ENCODE measurements at regions not wholly inside any gene's neighbourhood (a gene's known extent, or its start where the extent isn't known, plus 50 kb on each side); places are given as distances from the start of the nearest gene placed in this dataset.
"Not testable (repeated sequence)": the region's sequence is repeated elsewhere in the genome, so short reads cannot be mapped to it uniquely, and the experiment has no call there.

DNA sequence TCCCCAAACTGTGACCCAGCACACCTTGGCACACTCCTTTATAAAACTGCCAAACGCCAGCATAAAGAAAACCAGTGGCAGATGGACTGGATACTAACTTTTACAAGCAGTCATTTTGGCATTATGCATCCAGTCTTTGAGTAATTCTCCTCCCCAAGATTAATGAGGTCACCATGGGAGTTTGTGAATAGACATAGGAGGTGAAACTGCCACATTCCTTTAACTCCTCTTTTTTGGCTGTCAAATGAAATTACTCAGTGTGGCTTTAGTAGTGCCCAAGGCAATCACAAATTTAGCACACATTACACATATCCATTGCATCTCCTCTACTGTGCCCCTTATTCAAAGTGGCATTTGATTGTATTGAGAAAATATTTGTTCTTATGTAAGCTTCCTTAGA is 315.3 kb upstream of the FGF13 start:
- no peak for DNase-seq (ENCODE audit: low spot score)

DNA sequence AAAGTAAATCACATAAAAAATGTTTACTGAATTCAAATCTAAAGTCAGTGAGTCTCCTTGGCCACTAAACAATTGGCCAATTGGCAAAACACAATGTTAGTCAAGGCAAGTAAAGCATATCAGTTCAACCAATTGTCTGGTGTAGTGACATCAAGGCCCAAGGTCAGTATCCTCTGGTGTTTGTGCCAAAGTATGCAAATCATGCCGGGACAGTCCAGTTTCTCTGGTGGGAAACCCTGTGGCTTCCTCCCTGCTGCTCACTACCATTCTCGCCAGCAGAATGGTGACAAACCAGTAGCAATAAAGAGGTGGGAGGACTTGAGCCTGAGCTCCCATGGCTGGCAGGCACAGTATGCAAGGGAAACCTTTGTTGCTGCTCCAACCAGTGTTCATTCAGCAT is 314.9 kb upstream of the FGF13 start:
- DNase-seq (ENCODE audit: low spot score) = no peak

DNA sequence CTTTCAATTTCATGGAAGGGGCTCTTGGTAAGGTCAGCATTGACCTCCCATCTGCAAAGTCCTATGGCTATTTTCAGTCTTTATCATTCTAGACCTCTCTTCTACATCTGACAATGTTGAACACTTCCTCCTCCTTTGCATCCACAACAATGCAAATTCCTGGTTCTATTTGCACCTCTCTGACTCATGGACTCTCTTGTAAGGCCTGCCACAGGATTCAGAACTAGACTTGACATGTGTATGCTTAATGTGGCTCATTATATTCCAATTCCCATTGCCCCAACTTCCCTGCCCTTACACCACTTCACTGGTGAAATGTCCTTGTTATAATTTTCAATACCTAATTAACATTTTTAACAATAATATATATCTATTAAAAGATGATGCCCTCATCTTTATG is 314.3 kb upstream of the FGF13 start:
- no peak for DNase-seq (ENCODE audit: low spot score)

DNA sequence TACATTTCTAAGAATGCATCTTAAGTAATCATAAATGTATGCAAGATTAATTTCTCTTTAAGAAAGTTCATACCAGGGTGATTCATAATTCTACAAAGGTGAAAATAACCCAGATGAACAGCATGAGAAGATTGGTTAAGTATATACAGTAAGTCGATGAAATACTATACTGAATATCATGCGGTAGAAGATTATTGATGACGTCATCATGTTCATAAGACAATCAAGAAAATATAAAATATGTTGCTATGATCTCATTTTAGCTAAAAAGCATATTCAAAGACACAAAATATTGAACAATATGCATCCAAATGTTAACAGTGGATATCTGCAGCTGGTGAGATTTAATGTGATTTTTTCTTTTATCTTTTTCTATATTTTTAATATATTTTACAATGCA is 312.0 kb upstream of the FGF13 start:
- DNase-seq (ENCODE audit: low spot score) = no peak

DNA sequence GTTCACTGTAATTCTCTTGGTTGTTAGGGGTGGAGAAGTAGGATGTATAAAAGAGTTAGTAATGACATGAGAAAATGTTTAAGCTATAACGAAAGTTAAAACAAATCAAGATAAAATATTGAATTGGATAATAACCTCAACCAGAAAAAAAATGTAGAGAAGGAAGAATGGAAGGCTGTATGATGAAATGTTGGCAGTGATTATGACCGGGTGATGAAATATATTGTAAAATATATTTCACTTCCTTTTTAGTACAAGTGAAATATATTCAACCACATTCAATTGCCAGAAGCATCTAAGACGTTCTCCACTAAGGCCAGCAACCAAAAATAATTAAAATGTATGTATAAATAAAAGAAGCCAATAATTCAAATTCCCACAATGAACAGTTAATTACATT is 309.3 kb upstream of the FGF13 start:
- DNase-seq (ENCODE audit: low spot score) = no peak

GRCh38 chrX:139018436-139018835 is 306.9 kb upstream of the FGF13 start:
- no peak for DNase-seq (ENCODE audit: low spot score)

- DNase-seq (ENCODE audit: low spot score) = no peak
These were observed 304.1 kb upstream of the FGF13 start for GRCh38 chrX:139015627-139016026.

- no peak for DNase-seq (ENCODE audit: low spot score)
These were observed 296.7 kb upstream of the FGF13 start for GRCh38 chrX:139008185-139008584.

GRCh38 chrX:139003856-139004527 is 292.5 kb upstream of the FGF13 start:
- not testable (repeated sequence) for DNase-seq (ENCODE audit: low spot score)

GRCh38 chrX:139002319-139002718 is 290.8 kb upstream of the FGF13 start:
- DNase-seq (ENCODE audit: low spot score) = no peak

GRCh38 chrX:138996268-138996667 is 284.8 kb upstream of the FGF13 start:
- DNase-seq (ENCODE audit: low spot score) = no peak

DNA sequence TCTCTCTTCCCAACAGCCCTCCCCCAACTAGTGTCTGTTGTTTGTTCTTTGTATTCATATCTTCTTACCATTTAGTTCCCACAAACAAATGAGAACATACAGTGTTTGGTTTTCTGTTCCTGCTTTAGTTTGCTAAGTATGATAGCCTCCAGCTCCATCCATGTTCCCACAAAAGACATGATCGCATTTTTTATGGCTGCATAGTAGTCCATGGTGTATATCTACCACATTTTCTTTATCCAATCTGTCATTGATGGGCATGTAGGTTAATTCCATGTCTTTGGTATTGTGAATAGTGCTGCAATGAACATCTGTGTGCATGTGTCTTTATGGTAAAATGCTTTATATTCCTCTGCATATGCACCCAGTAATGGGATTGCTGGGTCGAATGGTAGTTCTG is 283.9 kb upstream of the FGF13 start:
- no peak for DNase-seq (ENCODE audit: low spot score)

DNA sequence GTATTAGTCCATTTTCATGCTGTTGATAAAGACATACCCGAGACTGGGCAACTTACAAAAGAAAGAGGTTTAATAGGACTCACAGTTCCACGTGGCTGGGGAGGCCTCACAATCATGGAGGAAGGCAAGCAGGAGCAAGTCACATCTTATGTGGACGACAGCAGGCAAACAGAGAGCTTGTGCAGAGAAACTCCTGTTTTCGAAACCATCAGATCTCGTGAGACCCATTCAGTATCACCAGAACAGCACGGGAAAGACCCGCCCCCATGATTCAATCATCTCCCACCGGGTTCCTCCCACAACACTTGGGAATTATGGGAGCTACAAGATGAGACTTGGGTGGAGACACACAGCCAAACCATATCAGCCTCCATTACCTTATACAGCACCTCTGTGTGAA is 278.9 kb upstream of the FGF13 start:
- DNase-seq (ENCODE audit: low spot score) = not testable (repeated sequence)

DNA sequence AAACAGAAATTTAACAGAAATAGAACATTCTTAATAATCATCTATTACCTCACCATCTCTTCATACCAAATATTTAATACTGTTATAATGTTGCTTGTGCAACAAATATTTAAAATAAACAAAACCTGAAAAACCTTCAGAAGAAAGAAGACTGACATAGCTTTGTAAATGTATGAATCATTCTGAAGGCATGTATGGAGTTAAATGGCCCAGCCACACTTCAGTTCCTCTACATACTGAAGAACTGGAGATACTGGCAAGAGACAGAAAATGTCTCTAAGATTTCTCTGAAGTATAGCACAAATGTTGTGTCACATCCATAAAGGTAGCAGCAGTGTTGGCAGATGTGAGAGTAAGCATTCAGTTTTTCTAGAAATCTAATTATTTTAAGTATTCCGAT is 275.3 kb upstream of the FGF13 start:
- DNase-seq (ENCODE audit: low spot score) = no peak

DNA sequence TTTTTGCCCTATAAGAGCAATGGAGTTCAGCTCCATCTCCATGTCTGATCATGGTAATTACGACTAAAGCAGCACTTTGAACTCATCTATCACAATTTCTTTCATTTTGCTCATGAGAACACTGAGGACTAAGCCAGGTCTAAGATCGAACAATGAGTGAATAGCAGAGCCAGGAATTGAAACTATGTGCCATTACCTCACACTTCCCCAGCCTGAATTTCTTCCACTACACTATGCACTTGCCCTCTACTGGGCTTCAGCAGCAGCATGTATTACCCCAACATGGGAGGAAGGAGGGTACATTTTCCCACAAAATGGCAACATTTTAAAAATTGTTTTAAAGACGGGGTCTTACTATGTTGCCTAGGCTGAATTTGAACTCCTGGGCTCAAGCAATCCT is 274.7 kb upstream of the FGF13 start:
- no peak for DNase-seq (ENCODE audit: low spot score)

DNA sequence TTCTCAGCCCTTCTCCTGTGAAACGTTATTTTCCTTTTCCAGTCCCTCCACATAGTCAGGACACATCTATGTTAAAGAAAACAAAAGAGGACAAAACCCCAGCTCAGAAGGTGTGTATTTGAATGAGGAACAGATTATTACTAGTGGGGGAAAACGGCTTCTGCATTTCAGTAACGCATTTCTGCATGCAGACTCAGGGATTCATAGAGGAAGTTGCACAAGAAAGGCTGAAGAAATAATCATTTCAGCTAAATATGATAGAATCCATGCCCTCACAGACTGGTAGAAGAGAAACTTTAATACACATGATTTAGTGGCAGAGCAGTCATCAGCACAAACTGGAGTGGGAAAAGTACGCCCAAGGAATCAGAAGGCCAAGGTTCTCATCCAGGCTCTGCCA is 270.8 kb upstream of the FGF13 start:
- DNase-seq (ENCODE audit: low spot score) = no peak

DNA sequence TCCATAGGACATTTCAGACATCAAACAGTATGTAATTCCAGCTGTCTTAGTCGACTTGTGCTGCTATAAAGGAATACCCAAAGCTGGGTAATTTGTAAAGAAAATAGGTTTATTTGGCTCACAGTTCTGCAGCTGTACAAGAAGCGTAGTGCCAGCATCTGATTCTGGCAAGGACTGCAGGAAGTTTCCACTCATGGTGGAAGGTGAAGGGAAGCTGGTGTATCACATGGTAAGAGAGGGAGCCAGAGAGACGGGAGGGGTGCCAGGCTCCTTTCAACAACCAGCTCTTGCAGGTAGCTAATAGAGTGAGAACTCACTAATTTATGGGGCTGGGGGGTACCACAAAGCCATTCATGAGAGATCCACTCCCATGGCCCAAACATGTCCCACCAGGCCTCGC is 253.0 kb upstream of the FGF13 start:
- DNase-seq (ENCODE audit: low spot score) = no peak

DNA sequence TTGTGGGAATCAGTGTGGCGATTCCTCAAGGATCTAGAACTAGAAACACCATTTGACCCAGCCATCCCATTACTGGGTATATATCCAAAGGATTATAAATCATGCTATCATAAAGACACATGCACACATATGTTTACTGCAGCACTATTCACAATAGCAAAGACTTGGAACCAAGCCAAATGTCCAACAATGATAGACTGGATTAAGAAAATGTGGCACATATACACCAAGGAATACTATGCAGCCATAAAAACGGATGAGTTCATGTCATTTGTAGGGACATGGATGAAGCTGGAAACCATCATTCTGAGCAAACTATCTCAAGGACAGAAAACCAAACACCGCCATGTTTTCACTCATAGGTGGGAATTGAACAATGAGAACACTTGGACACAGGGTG is 250.9 kb upstream of the FGF13 start:
- DNase-seq (ENCODE audit: low spot score) = not testable (repeated sequence)

GRCh38 chrX:138954976-138955375 is 243.5 kb upstream of the FGF13 start:
- DNase-seq (ENCODE audit: low spot score) = no peak

GRCh38 chrX:138946926-138947325 is 235.4 kb upstream of the FGF13 start:
- no peak for DNase-seq (ENCODE audit: low spot score)

DNA sequence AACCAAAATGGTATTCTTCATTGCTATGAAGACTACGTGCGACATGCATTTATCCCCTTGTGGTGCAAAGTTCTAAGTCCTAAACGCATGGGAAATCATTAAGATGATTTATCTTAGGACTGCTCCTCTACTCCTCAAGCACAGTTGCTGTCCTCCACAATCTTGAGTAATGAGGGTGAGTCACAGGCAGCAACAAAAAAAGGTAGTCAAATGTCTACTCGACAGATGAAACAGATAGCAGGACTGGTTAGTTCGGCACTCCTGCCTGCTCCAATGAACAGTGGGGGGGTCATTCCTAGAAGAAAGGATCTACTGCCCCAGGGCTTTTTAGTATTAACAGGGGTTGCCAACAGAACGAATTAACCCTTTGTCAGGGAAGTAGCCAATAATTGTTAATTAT is 233.7 kb upstream of the FGF13 start:
- DNase-seq (ENCODE audit: low spot score) = no peak

- DNase-seq (ENCODE audit: low spot score) = no peak
These were observed 227.5 kb upstream of the FGF13 start for GRCh38 chrX:138939038-138939437.

DNA sequence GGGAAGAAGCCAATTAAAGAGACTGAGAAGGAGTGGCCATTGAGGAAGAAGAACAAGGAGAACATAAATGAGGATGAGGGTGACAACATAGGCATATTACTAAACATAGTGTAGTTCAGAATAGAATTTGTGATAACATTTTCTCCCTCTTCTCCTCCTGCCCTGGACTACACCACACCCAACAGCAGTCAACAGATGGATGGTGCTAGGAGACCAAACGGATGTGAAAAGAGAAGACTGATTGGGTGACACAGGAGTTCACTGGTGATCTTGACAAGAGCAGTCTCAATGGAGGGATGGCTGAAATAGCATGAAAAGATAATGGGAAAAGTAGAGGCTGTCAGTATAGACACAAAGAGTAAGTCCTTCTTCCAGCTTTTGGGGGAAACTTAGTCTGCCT is 226.5 kb upstream of the FGF13 start:
- DNase-seq (ENCODE audit: low spot score) = no peak

DNA sequence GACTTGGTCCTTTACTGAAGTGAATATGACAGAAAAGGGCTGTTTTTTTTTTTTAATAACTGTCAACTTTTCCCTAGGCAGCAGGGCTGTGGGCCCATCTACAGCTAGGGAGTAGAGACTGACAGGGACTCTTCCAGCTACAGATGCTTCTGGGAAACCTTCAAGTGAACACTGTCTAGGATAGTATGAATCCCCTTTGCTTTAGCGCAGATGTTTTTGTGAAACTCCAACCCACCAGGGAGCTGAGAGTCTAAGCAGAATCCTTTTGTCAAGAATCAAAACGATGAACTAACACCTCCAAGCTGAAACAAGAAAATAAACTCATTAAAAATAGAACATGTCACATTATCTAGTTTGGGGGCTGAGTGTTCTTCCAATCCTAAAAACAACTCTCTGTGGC is 219.7 kb upstream of the FGF13 start:
- no peak for DNase-seq (ENCODE audit: low spot score)

- no peak for DNase-seq (ENCODE audit: low spot score)
These were observed 219.0 kb upstream of the FGF13 start for GRCh38 chrX:138930583-138930945.

All from H4 (cell line).